ENCODE measurements at regions not wholly inside any gene's neighbourhood (a gene's known extent, or its start where the extent isn't known, plus 50 kb on each side); places are given as distances from the start of the nearest gene placed in this dataset.

DNA sequence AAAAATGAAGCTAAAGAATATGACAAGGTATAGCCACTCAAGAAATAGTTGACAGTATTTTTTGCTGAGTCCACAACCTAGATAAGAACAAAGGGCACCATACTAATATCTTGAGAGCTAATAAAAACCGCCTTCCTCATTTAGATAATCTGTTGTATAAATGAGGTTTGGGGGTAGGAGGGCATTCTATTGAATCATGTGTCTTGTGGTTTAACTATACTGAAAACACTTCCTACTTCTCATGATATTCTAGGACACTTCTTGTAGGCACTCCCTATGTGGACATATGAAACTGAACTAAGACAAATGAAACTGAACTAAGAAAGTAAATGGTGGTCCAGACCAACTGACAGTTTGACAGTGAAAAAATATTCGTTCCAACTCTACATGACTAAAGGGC lies 1268.5 kb upstream of the C9orf72 start:
- TF ChIP-seq, protein P1, sequence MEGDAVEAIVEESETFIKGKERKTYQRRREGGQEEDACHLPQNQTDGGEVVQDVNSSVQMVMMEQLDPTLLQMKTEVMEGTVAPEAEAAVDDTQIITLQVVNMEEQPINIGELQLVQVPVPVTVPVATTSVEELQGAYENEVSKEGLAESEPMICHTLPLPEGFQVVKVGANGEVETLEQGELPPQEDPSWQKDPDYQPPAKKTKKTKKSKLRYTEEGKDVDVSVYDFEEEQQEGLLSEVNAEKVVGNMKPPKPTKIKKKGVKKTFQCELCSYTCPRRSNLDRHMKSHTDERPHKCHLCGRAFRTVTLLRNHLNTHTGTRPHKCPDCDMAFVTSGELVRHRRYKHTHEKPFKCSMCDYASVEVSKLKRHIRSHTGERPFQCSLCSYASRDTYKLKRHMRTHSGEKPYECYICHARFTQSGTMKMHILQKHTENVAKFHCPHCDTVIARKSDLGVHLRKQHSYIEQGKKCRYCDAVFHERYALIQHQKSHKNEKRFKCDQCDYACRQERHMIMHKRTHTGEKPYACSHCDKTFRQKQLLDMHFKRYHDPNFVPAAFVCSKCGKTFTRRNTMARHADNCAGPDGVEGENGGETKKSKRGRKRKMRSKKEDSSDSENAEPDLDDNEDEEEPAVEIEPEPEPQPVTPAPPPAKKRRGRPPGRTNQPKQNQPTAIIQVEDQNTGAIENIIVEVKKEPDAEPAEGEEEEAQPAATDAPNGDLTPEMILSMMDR (IDR thresholded peaks at IDR 0.05): no peak
- no peak for TF ChIP-seq POLR2A (IDR thresholded peaks at IDR 0.05)

All from testis (tissue), 2 donors.